Glutamatergic neuron (in vitro differentiated cells): ENCODE measurements at regions not wholly inside any gene's neighbourhood (a gene's known extent, or its start where the extent isn't known, plus 50 kb on each side); places are given as distances from the start of the nearest gene placed in this dataset.

ENCODE experiments used
- DNase-seq: peaks from one replicate; pipeline ENCODE4 v3.0.0; 2022
- H3K27ac Mint-ChIP-seq: one replicate; pipeline ENCODE4 v1.8.0; 2020; ENCODE audit warnings: mild to moderate bottlenecking, mixed read lengths, inconsistent platforms; ENCODE audit not compliant: unreplicated experiment
- H3K27me3 Mint-ChIP-seq: one replicate; pipeline ENCODE4 v1.8.0; 2020; ENCODE audit warnings: mild to moderate bottlenecking, moderate library complexity, mixed read lengths, inconsistent platforms; ENCODE audit not compliant: unreplicated experiment
- H3K36me3 Mint-ChIP-seq: one replicate; pipeline ENCODE4 v1.8.0; 2020; ENCODE audit warnings: mild to moderate bottlenecking, mixed read lengths, inconsistent platforms; ENCODE audit not compliant: unreplicated experiment
- H3K4me1 Mint-ChIP-seq: one replicate; pipeline ENCODE4 v1.8.0; 2020; ENCODE audit warnings: mild to moderate bottlenecking, low read depth, mixed read lengths, inconsistent platforms; ENCODE audit not compliant: unreplicated experiment
- H3K4me3 Mint-ChIP-seq: one replicate; pipeline ENCODE4 v1.8.0; 2020; ENCODE audit warnings: mild to moderate bottlenecking, mixed read lengths, inconsistent platforms; ENCODE audit not compliant: unreplicated experiment
- H3K9me3 Mint-ChIP-seq: one replicate; pipeline ENCODE4 v1.8.0; 2020; ENCODE audit warnings: mild to moderate bottlenecking, moderate library complexity, mixed read lengths, inconsistent platforms; ENCODE audit not compliant: unreplicated experiment
- TF ChIP-seq, protein P1 (sequence below): fragments of 200-600 bp; sonication (generic); IDR thresholded peaks from one replicate; pipeline ENCODE4 v1.5.0; 2021; ENCODE audit not compliant: partially characterized antibody, unreplicated experiment

GRCh38 chr13:23947893-23948292 lies 50.6 kb upstream of the C1QTNF9B start:
- Mint-ChIP-seq H3K36me3 (no peaks in the 10 kb centered on the region), H3K4me1 (no peaks in the 10 kb centered on the region), H3K27me3 (no peaks in the 10 kb centered on the region), H3K4me3 (no peak overlapping the region), H3K27ac (no peak overlapping the region), H3K9me3 (no peaks in the 10 kb centered on the region)
- TF ChIP-seq, protein P1, sequence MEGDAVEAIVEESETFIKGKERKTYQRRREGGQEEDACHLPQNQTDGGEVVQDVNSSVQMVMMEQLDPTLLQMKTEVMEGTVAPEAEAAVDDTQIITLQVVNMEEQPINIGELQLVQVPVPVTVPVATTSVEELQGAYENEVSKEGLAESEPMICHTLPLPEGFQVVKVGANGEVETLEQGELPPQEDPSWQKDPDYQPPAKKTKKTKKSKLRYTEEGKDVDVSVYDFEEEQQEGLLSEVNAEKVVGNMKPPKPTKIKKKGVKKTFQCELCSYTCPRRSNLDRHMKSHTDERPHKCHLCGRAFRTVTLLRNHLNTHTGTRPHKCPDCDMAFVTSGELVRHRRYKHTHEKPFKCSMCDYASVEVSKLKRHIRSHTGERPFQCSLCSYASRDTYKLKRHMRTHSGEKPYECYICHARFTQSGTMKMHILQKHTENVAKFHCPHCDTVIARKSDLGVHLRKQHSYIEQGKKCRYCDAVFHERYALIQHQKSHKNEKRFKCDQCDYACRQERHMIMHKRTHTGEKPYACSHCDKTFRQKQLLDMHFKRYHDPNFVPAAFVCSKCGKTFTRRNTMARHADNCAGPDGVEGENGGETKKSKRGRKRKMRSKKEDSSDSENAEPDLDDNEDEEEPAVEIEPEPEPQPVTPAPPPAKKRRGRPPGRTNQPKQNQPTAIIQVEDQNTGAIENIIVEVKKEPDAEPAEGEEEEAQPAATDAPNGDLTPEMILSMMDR: no peak
- DNase-seq: no peak

- Mint-ChIP-seq H3K27me3 (peaks cover under 1% of the 10 kb centered on the region), H3K4me1 (no peaks in the 10 kb centered on the region), H3K4me3 (no peak overlapping the region), H3K27ac (no peak overlapping the region), H3K36me3 (no peaks in the 10 kb centered on the region), H3K9me3 (no peaks in the 10 kb centered on the region)
- TF ChIP-seq, protein P1: no peak
- DNase-seq: no peak
These were observed 51.9 kb upstream of the C1QTNF9B start for GRCh38 chr13:23949200-23949599.

GRCh38 chr13:23949736-23950135 lies 52.4 kb upstream of the C1QTNF9B start:
- TF ChIP-seq, protein P1: no peak
- H3K4me1 Mint-ChIP-seq: no peaks in the 10 kb centered on the region
- H3K27ac Mint-ChIP-seq: no peak overlapping the region
- no peak for DNase-seq
- H3K9me3 Mint-ChIP-seq: no peaks in the 10 kb centered on the region
- no peaks in the 10 kb centered on the region for H3K36me3 Mint-ChIP-seq
- no peak overlapping the region for H3K4me3 Mint-ChIP-seq
- H3K27me3 Mint-ChIP-seq: peaks cover 2% of the 10 kb centered on the region

- no peak for DNase-seq
- no peaks in the 10 kb centered on the region for H3K36me3 Mint-ChIP-seq
- TF ChIP-seq, protein P1: no peak
These were observed 53.6 kb upstream of the C1QTNF9B start for GRCh38 chr13:23950736-23951510.

DNA sequence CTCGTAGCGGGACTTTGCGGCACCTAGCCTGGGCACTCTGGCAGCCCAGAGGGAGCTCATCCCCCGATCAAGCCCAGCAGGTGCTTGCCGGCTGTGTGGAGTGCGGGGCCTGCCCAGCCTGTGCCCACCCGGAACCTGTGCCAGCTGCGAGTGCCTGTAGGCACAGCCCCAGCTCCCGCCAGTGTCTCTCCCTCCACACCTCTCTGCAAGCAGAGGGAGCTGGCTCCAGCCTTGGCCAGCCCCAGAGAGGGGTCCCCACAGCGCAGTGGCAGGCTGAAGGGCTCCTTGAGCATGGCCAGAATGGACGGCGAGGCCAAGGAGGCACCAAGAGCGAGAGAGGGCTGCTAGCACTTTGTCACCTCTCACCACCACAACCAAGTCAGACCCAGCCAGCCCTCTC lies 55.5 kb upstream of the C1QTNF9B start:
- peaks cover 5% of the 10 kb centered on the region for H3K27me3 Mint-ChIP-seq
- H3K9me3 Mint-ChIP-seq: no peaks in the 10 kb centered on the region
- no peak overlapping the region for H3K4me3 Mint-ChIP-seq
- TF ChIP-seq, protein P1: no peak
- peaks cover 3% of the 10 kb centered on the region for H3K4me1 Mint-ChIP-seq
- DNase-seq: no peak
- no peak overlapping the region for H3K27ac Mint-ChIP-seq
- H3K36me3 Mint-ChIP-seq: no peaks in the 10 kb centered on the region

More at GRCh38 chr13:23950736-23951510, 53.6 kb upstream of the C1QTNF9B start:
- Mint-ChIP-seq H3K27me3 (peaks cover 5% of the 10 kb centered on the region), H3K4me3 (no peak overlapping the region), H3K4me1 (no peaks in the 10 kb centered on the region), H3K9me3 (no peaks in the 10 kb centered on the region), H3K27ac (no peak overlapping the region)
